Lung (tissue), 11 donors: ENCODE measurements at regions not wholly inside any gene's neighbourhood (a gene's known extent, or its start where the extent isn't known, plus 50 kb on each side); places are given as distances from the start of the nearest gene placed in this dataset.
A peak's percentile ranks its signal among the peaks of the same experiment; 100 is the strongest.

Experiments
- ATAC-seq: fragments of 200-7000 bp; cut with Tn5 transposase; one replicate; pipeline ENCODE4 v1.9.1; 2020; ENCODE audit warnings: moderate number of reproducible peaks; ENCODE audit not compliant: insufficient read depth, low FRiP score
- DNase-seq, 3 donors: peaks; one replicate each; pipeline ENCODE4 v3.0.0-alpha.2; 2013 to 2017
- H3K27ac ChIP-seq, 2 donors: one replicate each; pipeline ENCODE4 v1.5.1; 2013; ENCODE audit warnings: mild to moderate bottlenecking in 2 of 2, moderate library complexity in 2 of 2, control low read depth in 1 of 2, inconsistent platforms in 1 of 2, low read depth in 1 of 2, low read length in 1 of 2
- H3K27me3 ChIP-seq, 3 donors: one replicate each; pipeline ENCODE4 v1.5.1; 2013; ENCODE audit warnings: low read length in 2 of 3; ENCODE audit not compliant: control insufficient read depth in 3 of 3, insufficient read depth in 3 of 3
- H3K36me3 ChIP-seq, 4 donors: one replicate each; pipeline ENCODE4 v1.5.1; 2013; ENCODE audit warnings: low read length in 4 of 4, mild to moderate bottlenecking in 1 of 4, moderate library complexity in 1 of 4; ENCODE audit not compliant: control insufficient read depth in 4 of 4, insufficient read depth in 4 of 4
- H3K4me1 ChIP-seq, 5 donors: one replicate each; pipeline ENCODE4 v1.5.1; 2013; ENCODE audit warnings: low read length in 5 of 5, mild to moderate bottlenecking in 2 of 5, moderate library complexity in 1 of 5; ENCODE audit not compliant: control insufficient read depth in 5 of 5, insufficient read depth in 5 of 5
- H3K4me3 ChIP-seq: one replicate; pipeline ENCODE4 v1.5.1; 2013; ENCODE audit warnings: mild to moderate bottlenecking, control low read depth, moderate library complexity
- H3K9ac ChIP-seq, 2 donors: one replicate each; pipeline ENCODE4 v1.5.1; 2013; ENCODE audit warnings: low read length in 2 of 2, control low read depth in 1 of 2; ENCODE audit not compliant: insufficient read depth in 1 of 2
- H3K9me3 ChIP-seq, 4 donors: one replicate each; pipeline ENCODE4 v1.5.1; 2013; ENCODE audit warnings: low read length in 3 of 4, mild to moderate bottlenecking in 1 of 4, moderate library complexity in 1 of 4; ENCODE audit not compliant: control insufficient read depth in 4 of 4, insufficient read depth in 3 of 4
- WGBS, 2 donors: extraction: QIAGEN DNeasy Blood & Tissue Kit; methylation state at CpG; one replicate each; pipeline ENCODE4 v1.1.7; 2013; 5-methylcytosine and 5-hydroxymethylcytosine counted together
- TF ChIP-seq, protein P1 (sequence below): IDR thresholded peaks from 2 replicates; pipeline ENCODE4 v1.5.1; 2012; ENCODE audit warnings: mild to moderate bottlenecking; ENCODE audit errors: control extremely low read depth, extremely low read depth
- donor health status: control.
- donor health status: control.
- donor health status: Bipolar disorder and iron deficiency.
- donor health status: healthy.
- donor health status: DM: yes; HTN: yes; CAD: no.

DNA sequence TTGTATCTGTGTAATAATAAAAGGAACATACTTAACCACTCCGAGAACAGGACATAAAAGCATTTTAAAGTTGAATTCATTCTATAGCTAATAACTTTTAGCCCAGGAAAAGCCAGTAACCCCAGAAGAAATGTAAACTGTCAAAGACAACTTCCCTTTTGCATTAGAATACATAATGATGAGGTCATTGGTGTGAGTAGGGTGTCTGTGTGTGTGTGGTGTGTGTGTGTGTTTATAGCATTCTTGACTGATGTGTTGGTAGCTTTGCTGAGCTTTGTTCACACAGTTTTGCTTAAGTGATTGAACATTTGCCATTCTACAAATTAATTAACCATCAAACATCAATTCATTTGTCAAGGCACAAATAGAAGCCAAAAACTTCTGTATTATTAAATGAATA is 559.6 kb downstream of the ARAP2 start:
- Histone ChIP-seq H3K36me3 (no peaks in the 10 kb centered on the region), H3K4me1 (no peaks in the 10 kb centered on the region), H3K27ac (no peak overlapping the region), H3K4me3 (no peak overlapping the region), H3K9ac (no peak overlapping the region), H3K9me3 (no peaks in the 10 kb centered on the region), H3K27me3 (no peaks in the 10 kb centered on the region)
- no peak for ATAC-seq
- TF ChIP-seq, protein P1, sequence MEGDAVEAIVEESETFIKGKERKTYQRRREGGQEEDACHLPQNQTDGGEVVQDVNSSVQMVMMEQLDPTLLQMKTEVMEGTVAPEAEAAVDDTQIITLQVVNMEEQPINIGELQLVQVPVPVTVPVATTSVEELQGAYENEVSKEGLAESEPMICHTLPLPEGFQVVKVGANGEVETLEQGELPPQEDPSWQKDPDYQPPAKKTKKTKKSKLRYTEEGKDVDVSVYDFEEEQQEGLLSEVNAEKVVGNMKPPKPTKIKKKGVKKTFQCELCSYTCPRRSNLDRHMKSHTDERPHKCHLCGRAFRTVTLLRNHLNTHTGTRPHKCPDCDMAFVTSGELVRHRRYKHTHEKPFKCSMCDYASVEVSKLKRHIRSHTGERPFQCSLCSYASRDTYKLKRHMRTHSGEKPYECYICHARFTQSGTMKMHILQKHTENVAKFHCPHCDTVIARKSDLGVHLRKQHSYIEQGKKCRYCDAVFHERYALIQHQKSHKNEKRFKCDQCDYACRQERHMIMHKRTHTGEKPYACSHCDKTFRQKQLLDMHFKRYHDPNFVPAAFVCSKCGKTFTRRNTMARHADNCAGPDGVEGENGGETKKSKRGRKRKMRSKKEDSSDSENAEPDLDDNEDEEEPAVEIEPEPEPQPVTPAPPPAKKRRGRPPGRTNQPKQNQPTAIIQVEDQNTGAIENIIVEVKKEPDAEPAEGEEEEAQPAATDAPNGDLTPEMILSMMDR = no peak
- DNase-seq = peak in 2 of 3 donors; percentile 10 to 13
- WGBS, 2 donors = 76 to 89% methylated on average over 1 of the region's 1 CpG

DNA sequence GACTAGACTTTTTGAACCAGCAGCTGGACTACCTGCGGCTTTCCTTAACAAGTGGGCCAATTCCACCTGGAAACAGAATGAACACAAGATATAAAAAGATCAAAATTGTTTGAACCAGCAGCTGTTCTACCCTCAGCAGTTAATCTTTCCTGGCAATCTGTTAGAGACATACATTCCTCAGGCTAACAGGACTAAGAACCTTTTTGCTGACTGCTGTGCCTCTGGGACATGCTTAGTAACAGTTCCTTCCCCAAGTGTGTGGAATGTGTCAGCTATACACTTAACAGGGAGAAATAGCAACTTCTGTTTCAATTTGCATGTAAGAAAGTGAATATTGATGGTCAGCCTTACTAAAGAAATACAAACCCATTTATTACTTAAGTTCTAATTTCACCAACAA is 554.4 kb downstream of the ARAP2 start:
- H3K27me3 ChIP-seq = no peaks in the 10 kb centered on the region
- ATAC-seq (no peak), DNase-seq (peak in 2 of 3 donors; percentile 32 to 50)
- TF ChIP-seq, protein P1 = no peak
- no peak overlapping the region for H3K27ac ChIP-seq
- H3K36me3 ChIP-seq = no peaks in the 10 kb centered on the region
- no peaks in the 10 kb centered on the region for H3K9me3 ChIP-seq
- 83 to 89% methylated on average over 1 of the region's 1 CpG for WGBS, 2 donors
- no peak overlapping the region for H3K4me3 ChIP-seq
- no peaks in the 10 kb centered on the region for H3K4me1 ChIP-seq
- no peak overlapping the region for H3K9ac ChIP-seq

DNA sequence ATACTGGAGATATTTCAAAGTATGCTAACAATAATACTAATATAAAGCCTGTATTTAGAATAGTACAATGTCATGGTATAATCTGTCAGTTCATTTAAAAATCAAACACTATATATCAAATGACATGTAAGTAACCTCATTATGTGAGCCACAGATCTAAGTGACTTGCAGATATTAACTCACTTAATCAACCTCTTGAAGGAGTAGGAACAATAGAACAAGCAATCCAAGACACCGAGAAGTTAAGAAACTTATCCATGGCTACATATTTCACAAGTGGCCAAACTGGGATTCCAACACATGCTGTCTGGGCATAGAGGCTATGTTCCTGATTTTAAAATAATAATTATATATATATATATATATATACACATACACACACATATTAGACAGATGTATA is 554.0 kb downstream of the ARAP2 start:
- WGBS, 2 donors = 52 to 80% methylated on average over 1 of the region's 1 CpG
- no peak overlapping the region for H3K27ac ChIP-seq

DNA sequence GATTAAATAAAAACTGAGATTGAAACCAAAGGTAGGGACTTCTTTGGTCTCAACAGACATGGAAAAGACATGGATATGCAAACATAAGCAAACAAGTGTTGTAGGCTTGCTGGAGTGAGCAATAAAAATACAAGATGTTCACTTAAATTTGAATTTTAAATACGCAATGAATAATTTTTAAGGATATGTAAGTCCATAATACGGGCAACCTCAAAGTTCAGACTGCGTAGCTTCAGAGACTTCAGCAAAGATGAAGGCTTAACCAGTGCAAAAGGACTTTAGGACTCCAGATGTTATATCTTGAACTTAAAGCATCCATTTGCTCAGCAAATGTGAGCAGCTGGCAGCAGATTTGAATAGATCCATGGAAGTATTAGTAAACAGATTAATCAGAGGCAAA is 549.3 kb downstream of the ARAP2 start:
- no peak overlapping the region for H3K9ac ChIP-seq
- WGBS, 2 donors = 93 to 95% methylated on average over 3 of the region's 3 CpGs
- H3K4me3 ChIP-seq = no peak overlapping the region
- H3K36me3 ChIP-seq = no peaks in the 10 kb centered on the region
- no peaks in the 10 kb centered on the region for H3K9me3 ChIP-seq
- ATAC-seq (no peak), DNase-seq (no peak)
- TF ChIP-seq, protein P1 = no peak
- no peaks in the 10 kb centered on the region for H3K27me3 ChIP-seq
- no peaks in the 10 kb centered on the region for H3K4me1 ChIP-seq
- no peak overlapping the region for H3K27ac ChIP-seq

More for the DNA sequence above, 554.0 kb downstream of the ARAP2 start:
- TF ChIP-seq, protein P1 = no peak
- Histone ChIP-seq H3K27me3 (no peaks in the 10 kb centered on the region), H3K4me1 (no peaks in the 10 kb centered on the region), H3K9me3 (no peaks in the 10 kb centered on the region), H3K9ac (no peak overlapping the region), H3K4me3 (no peak overlapping the region), H3K36me3 (no peaks in the 10 kb centered on the region)
- DNase-seq (peak in 2 of 3 donors; percentile 40 to 60), ATAC-seq (no peak)
